GM18858 (cell line): ENCODE measurements at regions not wholly inside any gene's neighbourhood (a gene's known extent, or its start where the extent isn't known, plus 50 kb on each side); places are given as distances from the start of the nearest gene placed in this dataset.
"Not testable (repeated sequence)": the region's sequence is repeated elsewhere in the genome, so short reads cannot be mapped to it uniquely, and the experiment has no call there.

Experiments
- ATAC-seq: cut with Tn5 transposase; IDR thresholded peaks from one replicate; pipeline ENCODE4 v1.9.1; 2021; ENCODE audit not compliant: unreplicated experiment

GRCh38 chr13:53343361-53343744 is 314.7 kb downstream of the OLFM4 start:
- ATAC-seq = no peak

DNA sequence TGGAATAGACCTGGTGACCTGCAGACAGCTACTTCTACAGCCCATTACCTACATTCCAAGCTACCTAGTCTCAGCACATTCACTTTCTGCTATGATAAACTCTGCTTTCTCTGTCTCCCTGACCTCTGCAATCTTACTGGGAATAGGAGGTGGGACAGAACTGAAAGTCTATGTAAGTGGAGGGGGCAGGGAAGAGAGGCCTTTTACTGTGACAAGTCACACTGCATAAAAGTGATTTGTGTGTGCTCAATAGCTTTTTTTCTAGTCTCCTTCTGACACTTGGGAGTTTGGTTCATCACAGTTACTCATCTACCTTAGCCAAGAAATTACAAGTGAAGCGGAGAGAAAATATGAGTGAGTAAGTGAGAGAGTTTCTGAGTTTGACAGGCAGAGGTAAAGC is 322.4 kb downstream of the OLFM4 start:
- no peak for ATAC-seq

DNA sequence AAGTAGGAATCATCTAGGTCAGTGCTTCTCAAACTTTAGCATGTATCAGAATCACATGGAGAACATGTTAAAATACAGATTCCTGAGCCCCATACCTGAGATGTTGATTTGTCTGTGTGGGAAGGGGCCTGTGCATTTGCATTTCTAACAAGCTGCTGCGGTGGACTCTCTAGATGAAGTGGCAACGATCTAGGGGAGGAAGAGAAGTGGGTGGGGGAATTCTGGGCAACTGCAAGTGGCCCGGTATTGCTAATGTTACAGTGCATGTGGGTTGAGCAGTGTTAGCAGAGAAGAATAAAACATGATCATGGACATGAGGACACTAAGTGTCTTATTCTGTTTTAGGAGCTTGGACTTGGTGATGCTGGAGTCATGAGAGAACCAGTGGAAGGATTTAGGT is 329.0 kb downstream of the OLFM4 start:
- peak; percentile 54 for ATAC-seq

DNA sequence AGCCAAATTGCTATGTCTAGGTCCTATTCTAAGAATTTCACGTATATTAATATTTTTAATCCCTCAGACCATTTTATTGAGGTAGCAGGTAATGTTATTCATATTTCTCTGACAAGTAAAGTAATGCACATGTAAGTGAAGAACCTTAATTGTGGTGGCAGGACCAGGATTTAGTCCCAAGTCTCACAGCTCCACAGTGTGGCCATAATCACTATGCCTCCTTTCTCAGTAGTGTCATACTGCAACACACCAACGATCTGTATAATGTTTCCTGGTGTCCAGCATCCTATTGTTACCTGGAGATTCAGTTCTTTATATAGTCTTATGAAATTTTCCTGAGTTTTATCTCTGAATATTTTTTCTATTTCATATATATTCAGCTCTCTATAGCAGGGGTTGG is 340.3 kb downstream of the OLFM4 start:
- ATAC-seq = no peak

DNA sequence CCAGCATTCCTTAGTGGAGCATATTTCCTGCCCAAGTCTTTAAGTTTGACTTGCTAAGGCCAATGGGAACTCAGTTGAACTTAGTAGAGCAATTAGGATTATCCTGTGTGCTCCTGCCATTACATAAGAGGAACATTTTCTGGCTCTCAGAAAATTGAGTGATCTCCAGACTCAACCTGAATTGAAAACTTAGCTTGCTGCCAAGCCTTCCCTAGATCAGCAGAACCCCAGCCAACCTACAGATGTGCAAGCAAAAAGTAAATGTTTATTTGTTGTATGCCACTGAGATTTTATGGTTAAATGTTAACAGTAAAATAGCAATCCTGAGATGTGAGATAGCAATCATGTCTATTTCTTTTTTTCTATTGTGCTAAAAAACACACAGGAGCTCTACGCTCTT is 350.9 kb downstream of the OLFM4 start:
- no peak for ATAC-seq

DNA sequence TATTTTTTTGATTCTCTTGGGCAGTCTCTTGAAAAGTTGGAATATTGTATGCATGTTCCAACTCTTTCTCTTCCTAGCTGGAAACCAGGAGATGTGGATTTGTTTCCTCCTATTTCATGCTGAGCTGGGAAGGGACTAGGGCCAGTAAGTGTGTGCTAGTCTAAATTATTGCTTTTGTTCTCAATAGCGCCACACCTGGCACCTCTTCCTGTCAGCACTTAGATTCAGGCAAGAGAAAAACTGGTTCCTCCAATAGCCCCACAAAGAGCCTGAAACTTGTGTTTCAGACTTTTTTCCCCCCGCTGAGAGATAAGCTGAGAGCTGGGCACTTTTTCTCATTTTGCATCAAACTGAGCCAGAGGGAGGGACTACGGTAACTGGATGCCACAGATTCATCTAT is 353.4 kb downstream of the OLFM4 start:
- no peak for ATAC-seq

- ATAC-seq = no peak
Measured at GRCh38 chr13:53398051-53398450, 369.4 kb downstream of the OLFM4 start.

GRCh38 chr13:53405616-53406015 is 377.0 kb downstream of the OLFM4 start:
- no peak for ATAC-seq

DNA sequence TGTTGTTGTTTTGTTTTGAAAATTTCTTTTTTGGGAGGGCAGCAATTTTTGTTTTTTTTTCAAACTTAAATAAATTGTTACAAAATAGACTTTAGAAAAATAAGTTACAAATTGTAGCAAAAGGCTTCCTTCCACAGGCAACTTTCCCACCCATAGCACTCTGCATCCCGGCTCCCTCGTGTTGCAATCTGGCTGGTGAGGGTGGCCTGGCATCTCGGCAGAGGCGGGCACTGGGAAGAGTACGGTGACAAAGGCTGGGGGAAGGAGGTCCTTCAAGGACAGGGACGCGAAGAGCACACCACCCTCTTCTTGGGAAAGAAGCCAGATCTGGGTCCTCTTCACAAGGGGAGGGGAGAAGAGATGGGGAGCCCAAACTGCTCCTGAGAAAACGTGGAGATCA is 379.7 kb downstream of the OLFM4 start:
- ATAC-seq = no peak

- ATAC-seq = no peak
Measured at GRCh38 chr13:53408847-53409568, 380.4 kb downstream of the OLFM4 start.

DNA sequence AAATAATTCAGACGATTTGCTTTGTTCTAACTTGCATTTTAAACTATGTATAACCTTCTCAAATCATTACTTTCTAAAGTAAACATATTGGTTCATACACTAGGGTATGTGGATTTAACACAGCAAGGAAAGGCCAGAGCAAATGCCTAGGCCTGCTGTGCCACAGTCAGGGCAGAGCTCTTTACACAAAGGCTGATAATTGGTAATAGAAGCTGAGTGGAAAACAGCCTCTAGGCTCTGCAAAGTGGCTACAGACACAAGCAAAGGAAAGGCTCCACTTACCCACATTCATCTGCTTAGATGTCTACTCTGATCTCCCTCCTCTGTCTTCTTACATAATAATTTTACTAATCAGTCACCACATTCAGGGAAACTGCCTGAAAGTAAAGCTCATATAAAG is 382.9 kb downstream of the OLFM4 start:
- no peak for ATAC-seq

DNA sequence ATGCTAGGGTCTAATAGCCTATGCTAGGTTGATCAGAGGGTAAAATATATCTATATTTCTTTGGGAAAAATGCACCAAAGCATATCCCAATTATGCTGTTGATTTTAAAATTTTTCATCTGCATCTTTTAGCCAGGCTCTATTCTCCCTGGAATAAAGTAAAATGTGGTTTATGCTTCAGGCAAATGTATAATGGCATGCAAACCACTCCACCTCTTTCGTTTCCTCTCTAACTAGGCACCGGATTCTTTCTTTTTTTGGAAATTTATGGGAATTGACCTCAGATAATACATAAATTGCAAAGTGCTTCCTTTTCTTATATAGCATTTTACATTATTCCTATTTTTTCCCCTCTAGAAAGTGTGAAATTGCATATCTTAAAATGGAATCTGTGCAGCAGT is 386.5 kb downstream of the OLFM4 start:
- no peak for ATAC-seq

- ATAC-seq = no peak
Measured at GRCh38 chr13:53417601-53418000, 389.0 kb downstream of the OLFM4 start.

DNA sequence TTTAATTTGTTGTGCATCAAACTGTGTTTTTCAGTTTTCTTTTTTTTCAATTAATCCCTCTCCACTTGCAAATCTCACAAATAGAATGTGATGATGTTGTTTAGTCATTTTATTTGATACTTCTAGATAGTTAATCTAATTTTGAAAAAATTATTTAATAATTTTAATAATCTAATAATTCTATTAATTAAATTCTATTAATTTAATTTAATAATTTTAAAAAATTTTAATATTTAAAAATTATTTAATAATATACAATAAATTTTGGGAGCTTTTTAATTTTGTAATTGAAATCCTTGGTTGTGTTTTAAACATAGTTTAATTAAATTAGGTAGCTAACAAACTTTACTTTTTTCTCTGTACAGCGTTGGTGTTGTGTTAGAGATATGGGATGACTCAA is 393.8 kb downstream of the OLFM4 start:
- ATAC-seq = no peak

DNA sequence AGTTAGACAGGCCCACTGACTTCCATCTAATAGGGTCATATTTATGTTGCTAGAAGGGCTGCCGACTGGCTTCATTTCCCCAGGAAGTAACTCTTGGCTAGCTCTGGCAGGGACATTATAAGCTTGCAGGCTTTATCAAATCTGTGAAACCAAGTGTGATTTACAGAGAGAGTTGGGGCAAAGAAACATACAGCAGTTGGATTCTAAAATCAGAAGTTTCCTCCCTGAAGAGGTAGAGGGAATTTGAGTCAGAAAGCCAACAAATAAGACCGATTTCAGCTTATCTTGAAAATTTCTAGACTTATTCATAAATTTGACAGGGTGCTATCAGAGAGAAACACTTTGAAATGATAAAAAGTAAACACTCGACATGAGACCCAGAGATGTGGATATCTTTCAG is 407.8 kb downstream of the OLFM4 start:
- ATAC-seq = no peak

GRCh38 chr13:53439439-53440225 is 411.0 kb downstream of the OLFM4 start:
- no peak for ATAC-seq

GRCh38 chr13:53442979-53443378 is 414.4 kb downstream of the OLFM4 start:
- no peak for ATAC-seq

GRCh38 chr13:53445686-53446085 is 417.1 kb downstream of the OLFM4 start:
- ATAC-seq = no peak

DNA sequence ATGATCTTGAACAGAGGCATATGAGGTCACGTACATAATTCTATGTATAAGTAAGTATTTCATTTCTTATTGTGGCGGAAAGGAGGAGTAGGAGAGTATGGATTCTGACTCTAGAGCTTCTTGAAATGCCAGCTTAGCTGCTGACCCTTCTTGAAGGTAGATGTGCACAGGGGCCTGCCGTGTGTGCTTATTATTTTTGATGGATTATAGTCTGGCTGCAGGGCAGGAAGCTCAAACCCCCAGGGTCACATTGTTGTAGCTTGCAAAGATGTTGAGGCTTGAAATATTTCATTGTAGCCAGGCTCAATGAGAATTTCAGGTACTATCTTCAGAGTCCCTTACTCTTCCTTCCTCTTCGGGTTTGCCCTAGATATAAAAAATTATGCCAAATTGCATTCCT is 418.8 kb downstream of the OLFM4 start:
- ATAC-seq = no peak

DNA sequence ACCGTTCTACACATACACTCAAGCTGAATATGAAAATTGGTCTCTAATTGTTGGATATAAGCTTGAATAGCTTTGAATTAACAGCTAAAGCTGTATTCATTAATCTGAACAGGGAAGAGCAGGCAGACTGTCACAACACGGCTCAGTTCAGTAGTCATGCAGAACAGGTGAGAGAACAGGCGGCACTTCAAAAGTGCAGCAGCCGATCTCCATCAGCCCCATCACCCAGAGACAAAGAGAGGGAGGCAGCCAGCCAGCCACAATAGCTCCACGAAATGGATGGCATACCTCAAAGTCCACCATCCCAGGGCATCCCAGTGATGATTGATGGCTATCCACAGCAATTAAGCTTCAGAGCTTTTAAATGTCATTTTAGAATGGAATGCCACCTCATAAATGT is 419.2 kb downstream of the OLFM4 start:
- no peak for ATAC-seq

DNA sequence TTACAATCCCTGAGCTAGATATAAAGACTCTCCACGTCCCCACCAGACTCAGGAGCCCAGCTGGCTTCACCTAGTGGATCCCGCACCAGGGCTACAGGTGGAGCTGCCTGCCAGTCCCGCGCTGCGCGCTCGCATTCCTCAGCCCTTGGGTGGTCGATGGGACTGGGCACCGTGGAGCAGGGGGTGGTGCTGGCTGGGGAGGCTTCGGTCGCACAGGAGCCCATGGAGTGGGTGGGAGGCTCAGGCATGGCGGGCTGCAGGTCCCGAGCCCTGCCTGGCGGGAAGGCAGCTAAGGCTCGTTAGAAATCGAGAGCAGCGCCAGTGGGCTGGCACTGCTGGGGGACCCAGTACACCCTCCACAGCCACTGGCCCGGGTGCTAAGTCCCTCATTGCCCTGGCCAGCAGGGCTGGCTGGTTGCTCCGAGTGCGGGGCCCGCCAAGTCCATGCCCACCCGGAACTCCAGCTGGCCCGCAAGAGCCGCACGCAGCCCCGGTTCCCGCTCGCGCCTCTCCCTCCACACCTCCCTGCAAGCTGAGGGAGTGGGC is 423.7 kb downstream of the OLFM4 start:
- not testable (repeated sequence) for ATAC-seq

GRCh38 chr13:53460796-53461195 is 432.2 kb downstream of the OLFM4 start:
- ATAC-seq = no peak
